Renal cortex interstitium (tissue), 11 donors: ENCODE measurements at regions not wholly inside any gene's neighbourhood (a gene's known extent, or its start where the extent isn't known, plus 50 kb on each side); places are given as distances from the start of the nearest gene placed in this dataset.
"Not testable (repeated sequence)": the region's sequence is repeated elsewhere in the genome, so short reads cannot be mapped to it uniquely, and the experiment has no call there.

Experiments
- DNase-seq, 11 donors: peaks; one replicate each; pipeline ENCODE4 v3.0.0-alpha.2; 2013; ENCODE audit warnings: low read depth in 9 of 11, low spot score in 4 of 11; ENCODE audit errors: extremely low read depth in 1 of 11

DNA sequence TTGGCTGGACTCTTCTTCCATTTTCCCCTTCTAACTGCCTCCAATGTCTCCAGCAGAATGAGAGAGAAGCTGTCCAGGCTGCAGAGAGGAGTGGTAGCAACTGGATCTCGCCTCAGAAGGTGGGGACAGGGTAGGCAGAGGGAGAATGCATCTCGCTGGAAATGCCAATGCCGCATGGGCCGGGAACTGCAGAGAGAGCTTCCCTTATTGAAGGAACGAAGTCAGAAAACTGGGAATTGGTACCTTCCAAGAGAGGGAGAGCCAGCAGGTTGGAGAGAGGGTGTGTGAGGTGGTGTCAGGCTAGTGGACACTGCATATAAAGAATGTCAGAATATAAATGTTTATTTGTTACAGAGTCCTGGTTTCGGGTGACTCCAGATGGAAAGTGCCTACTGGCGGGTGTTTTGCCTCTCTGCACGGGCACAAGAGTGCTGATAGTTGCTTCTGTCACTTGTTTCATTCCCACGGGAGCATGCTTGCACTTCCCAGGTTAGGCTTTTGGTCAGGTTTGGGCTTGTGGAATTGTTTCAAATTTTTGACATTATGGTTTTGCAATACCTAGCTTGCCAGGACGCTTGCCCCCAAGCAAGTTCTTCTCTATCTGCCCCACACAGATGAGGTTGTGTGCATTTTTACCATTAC, 156.8 kb upstream of the STS start:
- DNase-seq: no peak

DNA sequence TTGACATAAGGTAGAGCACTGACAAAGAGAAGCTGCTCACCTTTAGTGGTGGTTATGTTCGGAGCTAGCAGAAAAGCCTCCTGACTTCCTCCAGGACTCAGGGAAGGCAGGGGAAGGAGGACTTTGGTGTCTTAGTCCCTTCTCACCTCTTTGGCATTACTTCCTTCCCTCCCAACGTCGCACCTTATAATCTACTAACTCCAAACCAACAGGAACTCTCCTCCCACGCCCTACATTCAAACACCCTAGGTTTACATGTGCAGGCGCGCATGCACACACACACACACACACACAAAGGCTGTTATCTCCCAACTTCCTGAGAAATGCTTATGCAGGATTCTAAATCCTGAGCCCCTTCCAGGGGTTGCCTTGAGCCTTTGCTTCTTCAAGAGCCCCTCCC, 157.7 kb upstream of the STS start:
- DNase-seq: no peak

DNA sequence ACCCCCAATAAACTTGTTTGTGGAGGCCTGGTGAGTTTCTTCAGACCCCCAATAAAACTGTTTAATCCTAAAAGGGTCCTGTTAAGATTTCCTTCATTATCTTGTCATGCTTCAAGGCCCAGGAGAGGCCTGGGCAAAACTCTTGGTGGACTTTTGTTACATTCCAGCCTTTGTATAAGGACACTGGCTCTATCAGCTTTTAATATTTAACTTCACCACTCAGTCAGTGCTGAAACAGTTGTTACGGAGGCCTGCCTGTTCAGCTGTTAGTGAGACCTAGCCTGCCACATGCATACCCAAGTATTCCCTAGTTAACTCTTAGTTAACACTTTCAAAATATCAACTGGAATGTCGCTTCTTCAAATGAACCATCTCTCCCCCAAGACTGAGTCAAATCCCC, 158.8 kb upstream of the STS start:
- DNase-seq: not testable (repeated sequence)

DNA sequence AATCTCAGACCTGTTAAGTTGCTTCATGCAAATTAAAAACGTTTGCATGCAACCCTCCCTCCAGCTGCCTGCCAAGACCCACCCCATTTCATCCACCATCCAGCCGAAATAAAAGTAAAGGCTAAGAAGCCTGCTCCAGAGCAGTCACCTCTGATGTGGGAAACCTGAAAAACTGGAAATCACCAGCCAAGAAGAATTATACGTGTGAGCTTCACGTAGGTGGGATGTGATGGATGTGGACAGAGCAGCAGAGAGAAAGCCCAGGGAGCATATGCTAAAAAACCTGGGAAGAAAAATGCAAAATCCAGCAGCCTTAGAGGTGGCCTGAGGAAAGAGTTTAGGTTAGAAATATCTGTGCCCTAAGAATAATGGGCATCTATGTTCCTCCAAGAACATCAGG, 160.6 kb upstream of the STS start:
- DNase-seq: no peak

DNA sequence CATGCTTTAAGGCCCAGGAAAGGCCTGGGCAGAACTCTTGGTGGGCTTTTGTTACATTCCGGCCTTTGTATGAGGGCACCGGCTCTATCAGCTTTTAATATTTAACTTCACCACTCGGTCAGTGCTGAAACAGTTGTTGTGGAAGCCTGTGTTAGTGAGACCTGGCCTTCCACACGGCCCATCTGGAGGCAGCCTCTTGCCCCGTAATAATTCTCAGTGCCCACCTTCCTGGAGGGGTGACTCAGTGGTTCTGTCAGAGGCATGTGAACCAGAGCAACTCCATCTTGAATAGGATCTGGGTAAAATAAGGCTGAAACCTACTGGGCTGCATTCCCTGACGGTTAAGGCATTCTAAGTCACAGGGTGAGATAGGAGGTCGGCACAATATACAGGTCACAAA, 162.0 kb upstream of the STS start:
- DNase-seq: no peak

DNA sequence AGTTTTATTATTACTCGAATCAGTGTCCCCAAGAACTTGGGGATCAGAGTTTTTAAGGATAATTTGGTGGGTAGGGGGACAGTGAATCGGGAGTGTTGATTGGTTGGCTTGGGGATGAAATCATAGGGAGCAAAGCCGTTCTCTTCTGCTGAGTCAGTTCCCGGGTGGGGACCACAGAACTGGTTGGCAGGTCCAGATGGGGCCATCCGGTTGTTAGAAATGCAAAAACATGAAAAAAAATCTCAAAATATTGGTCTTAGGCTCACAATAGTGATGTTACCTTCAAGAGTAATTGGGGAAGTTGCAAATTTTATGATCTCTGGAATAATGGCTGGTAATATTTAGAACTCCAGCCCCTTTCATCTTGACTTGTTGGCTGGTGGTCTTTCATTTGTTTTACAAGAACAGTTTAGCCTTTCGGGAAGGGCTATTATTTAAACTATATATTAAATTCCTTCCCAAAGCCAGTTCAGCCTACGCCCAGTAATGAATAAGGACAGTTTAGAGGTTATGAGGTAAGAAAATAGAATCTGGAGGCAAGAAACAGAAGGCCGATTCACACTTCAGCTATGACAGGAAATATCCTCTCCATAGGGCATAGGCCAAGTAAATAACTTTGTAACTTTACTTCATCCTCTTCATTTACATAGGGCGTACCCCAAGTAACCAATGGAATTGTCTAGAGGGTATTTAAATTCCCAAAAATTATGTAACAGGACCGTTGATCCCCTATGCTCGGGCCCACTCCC, 164.1 kb upstream of the STS start:
- DNase-seq: no peak

DNA sequence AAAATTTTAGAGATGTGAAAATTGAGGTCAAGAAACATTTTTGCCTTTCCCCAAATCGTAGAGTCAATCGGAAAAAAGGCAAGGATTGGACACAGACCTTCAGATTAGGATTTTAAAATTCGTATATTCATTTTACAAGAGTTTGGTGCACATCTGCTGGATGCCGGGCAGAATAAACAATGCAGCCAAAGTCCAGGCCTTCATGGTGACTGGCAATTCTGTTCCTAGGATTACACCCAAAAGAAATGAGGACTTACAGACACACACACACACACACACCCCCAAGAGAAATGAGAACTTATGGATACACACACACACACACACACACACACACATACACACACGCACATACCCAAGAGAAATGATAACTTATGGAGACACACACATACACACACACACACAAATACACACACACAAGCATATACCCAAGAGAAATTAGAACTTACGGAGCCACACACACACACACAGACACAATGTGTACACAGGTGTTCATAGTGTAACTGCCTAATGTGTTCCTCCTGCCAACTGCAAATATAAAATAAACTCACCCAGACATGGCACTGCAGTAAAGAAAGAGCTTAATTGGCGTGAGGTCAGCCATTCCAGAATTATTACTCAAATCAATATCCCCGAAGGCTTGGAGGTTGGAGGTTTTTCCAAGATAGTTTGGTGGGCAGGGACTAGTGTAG, 165.7 kb upstream of the STS start:
- no peak for DNase-seq

DNA sequence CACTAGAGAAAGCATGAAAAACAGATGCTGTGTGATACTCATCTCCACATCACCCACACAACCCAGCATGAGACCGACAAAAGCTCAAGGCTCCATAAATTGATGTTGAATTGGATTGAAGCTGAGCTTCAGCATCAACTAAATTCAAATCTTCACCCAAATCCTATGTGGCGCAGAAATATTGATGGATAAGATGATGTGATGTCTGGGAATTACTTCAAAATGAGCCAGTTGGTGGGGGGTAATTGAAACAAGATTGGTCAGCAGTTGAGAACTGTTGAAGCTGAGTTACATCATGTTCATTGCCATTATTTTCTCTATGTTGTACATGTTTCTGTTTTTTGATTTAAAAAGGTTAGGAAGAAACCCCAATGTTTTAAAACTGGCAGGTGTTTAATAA, 166.5 kb upstream of the STS start:
- no peak for DNase-seq

DNA sequence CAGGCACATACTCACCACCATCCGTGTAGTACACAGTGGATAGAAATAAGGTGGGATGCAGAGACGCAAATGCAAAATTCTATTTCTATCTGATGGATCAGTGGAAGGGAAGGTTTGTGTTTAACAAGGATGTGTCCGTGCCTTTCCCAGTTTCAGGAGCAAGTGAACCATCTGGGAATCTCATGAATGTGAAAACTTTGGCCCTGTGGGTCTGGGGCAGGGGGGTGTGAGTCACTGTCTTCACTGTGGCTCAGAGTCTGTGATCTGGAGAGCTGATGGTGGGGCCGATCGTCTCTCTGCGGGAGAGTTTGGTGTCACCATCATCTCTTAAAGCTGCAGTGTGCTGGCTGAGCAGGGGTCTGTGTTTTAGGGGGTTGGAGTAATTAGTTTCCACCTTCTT, 179.3 kb upstream of the STS start:
- no peak for DNase-seq

DNA sequence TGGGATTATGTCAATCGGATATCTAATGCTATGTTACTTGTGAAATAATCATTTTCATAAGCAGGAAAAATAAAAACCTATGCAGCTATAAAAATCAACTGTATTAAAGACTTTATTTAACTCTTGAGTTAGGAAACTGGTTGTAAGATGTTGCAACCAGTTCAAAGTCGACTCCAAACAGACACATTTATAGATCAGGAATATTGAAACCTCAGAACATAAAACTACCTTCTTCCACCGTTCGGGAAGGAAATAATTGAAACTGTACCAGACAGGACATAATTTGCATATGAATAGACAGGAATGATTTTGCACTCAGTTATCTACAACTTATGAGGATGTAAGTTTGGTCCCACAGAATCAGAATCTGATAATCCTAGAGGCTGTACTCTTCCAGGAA, 181.8 kb upstream of the STS start:
- no peak for DNase-seq

DNA sequence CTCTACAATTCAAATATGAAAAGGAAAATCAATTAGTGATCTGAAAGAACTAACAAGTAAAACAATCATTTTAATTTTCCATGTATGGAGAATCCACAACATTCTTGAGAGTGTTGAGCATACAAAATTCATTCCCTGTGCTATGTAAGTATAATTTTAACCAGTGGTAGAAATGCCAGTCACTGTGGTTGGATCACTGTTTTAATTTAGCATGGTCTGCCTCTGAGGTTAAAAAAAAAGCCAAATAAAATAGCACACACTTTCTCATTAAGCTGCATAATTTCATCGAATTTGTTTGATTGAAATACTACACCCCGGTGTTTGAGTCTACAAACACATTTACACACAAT, 185.5 kb upstream of the STS start:
- no peak for DNase-seq

DNA sequence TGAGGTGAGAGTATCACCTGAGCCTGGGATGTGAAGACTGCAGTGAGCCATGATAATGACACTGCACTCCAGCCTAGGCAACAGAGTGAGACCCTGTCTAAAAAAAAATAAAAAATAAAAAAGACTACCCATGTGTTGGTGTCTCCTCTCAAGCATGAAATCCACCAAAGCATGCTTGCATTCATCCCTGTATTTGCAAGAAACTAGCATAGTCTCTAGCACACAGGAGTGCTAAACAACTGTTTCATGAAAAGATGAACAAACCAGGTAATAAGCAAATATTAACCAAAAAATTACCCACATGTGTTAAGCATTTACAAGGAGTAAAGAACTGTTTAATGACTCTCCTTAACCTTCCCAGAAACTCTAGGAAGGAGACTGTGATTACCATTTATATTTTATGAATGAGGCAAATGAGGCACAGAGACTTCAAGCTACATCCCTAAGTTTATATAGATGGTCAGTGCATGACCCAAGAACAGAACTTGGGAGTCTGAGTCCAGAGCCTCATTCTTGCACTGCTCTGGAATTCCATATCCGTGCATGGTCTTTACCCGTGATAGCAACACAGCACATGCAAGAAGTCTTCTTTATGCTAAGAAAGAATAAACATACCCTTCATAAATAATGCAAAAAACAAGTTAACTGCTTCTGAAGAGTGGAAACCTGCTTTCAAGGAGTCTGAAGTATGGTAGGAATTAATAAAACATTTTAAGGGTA, 186.1 kb upstream of the STS start:
- DNase-seq: peak in 1 of 11 donors; percentile 22

DNA sequence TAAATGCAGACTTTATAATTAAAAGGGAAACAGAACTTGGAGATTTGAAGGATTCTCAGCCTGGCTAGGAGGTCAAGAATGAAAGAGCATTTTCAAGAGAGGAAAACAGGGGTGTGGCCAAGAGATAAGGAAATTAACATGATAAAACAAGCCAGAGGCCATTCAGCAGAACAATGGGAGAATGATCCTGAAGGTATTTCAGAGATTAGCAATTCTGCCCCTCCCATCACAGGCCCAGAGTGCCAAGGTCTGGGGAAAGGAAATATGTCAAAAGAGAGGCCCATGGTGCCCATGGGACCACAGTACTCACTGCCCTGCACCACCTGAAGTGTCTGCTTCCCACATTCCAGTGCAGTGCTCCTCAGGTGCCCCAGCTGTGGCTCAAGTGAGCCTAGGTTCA, 188.5 kb upstream of the STS start:
- DNase-seq: no peak

DNA sequence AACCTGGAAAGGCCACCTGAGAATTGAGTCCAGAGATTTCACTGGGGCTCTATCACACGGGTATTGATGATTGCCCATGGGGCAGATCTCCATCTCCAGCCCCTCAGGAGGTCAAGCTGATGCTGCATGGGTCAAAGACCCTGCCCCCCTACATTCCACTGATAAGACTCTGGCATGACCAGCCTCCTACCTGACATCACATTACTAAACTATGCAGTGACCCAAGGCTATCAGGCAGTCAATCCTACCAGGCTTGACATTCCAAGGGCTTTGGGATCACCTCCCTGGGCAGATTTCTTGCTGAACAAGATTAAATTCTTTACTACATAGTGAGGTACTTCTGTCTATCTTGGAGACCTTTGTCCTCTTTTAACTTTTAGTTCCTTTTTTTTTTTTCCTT, 192.7 kb upstream of the STS start:
- no peak for DNase-seq

DNA sequence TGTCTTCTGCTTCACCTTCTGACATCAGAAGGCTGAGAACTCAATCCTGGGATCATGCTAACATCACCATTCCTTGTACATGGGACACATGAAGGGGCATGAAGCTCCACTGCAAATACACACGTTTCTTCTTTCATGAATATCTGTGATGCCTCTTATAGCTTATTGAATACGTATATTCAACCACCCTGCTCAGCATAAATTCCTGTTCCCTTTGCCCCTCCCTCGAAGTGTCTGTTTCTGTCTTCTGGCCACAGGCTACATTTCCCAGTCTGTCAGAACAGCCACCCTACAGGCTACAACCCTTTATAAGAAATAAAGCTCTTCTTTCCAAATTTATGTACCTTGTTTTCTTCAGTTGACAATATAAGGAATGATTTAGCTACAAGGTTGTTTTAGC, 201.3 kb upstream of the STS start:
- DNase-seq: no peak

DNA sequence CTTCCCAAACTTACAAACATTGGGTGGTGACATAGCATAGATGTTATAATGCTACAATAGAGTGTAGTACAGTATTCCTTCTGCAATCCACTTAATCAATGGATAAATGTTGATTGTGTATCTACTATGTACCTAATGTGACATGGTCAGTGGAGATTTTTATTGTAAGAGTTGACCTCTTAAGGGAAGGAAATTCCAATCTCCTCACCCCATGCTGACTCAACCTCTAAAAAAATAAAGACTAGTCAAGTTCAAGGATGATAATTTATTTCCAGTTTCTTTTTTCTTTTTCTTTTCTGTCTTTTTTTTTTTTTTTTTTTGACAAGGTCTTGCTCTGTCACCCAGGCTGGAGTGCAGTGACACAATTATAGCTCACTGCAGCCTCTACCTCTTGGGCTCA, 206.5 kb upstream of the STS start:
- DNase-seq: no peak

DNA sequence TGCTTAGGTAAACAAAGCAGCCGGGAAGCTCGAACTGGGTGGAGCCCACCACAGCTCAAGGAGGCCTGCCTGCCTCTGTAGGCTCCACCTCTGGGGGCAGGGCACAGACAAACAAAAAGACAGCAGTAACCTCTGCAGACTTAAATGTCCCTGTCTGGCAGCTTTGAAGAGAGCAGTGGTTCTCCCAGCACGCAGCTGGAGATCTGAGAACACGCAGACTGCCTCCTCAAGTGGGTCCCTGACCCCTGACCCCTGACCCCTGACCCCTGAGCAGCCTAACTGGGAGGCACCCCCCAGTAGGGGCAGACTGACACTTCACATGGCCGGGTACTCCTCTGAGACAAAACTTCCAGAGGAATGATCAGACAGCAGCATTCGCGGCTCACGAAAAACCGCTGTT, 214.6 kb upstream of the STS start:
- not testable (repeated sequence) for DNase-seq

DNA sequence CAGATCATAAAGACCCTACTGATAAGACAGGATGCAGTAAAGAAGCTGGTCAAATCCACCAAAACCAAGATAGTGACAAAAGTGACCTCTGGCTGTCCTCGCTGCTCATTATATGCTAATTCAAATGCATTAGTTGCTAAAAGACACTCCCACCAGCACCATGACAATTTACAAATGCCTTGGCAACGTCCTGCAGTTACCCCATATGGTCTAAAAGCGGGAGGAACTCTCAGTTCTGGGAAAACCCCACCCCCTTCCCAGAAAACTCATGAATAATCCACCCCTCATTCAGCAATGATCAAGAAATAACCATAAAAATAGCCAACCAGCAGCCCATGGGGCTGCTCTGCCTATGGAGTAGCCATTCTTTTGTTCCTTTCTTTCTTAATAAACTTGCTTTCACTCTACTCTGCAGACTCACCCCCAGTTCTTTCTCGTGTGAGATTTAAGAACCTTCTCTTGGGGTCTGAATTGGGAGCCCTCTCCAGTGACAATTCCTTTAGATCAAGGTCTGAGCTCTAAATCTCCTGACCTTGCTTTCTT, 217.1 kb upstream of the STS start:
- no peak for DNase-seq

DNA sequence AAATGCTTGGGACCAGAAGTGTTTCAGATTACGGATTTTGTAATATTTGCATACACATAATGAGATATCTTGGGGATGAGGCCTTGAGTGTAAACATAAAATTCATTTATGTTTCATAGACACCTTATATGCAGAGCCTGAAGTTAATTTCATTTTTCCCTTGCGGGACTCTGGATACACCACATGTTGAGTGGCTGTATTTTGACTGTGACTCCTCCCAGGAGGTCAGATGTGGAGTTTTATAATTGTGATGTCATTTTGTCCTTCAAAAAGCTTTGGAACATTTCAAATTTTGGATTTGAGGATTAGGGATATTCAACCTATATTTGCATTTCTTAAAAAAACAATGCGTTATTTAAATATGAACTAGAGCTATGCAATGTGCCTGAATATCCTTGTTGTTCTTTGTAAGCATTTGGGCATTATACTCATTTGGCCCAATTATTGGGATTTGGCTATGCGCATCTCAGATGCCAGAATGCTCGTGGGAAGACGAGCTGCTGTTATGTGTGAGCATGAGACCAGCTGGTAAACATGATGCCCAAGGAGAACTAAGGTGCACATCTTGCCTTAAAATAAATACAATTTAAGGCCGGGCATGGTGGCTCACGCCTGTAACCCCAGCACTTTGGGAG, 223.0 kb upstream of the STS start:
- DNase-seq: no peak
